ENCODE measurements at regions not wholly inside any gene's neighbourhood (a gene's known extent, or its start where the extent isn't known, plus 50 kb on each side); places are given as distances from the start of the nearest gene placed in this dataset.

- Histone ChIP-seq H3K4me1 (ENCODE audit: insufficient read depth, low read length) (peaks cover 4% of the 10 kb centered on the region), H3K4me3 (ENCODE audit: low read length) (no peak overlapping the region), H2AFZ (ENCODE audit: low read depth, low read length) (no peak overlapping the region), H3K9me3 (ENCODE audit: low read length) (no peaks in the 10 kb centered on the region), H3K36me3 (ENCODE audit: insufficient read depth, low read length) (no peaks in the 10 kb centered on the region), H3K27me3 (ENCODE audit: insufficient read depth, low read length) (no peaks in the 10 kb centered on the region)
Observed at GRCh38 chr10:14468023-14468441, 137.3 kb upstream of the FRMD4A start.

DNA sequence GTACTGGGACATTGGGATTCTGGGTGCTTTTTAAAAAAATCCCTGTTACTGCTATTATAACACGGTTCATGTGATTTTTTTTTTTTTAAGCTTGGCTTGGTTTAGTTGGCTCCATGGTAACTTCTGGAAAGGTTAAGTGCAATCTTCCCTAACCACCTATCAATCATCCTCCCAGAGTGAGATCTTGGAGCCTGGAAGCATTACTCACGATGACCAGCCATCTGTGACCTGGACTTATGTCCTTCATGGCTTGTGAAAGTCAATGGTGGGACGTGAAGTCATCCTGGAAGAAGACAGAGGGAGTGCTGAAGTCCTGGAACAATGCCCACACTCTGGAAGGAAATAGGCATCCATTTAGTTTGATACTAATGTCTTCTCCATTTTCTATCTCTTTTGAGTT, 135.5 kb upstream of the FRMD4A start:
- Histone ChIP-seq H3K36me3 (ENCODE audit: insufficient read depth, low read length) (no peaks in the 10 kb centered on the region), H3K4me3 (ENCODE audit: low read length) (no peak overlapping the region), H2AFZ (ENCODE audit: low read depth, low read length) (no peak overlapping the region), H3K4me1 (ENCODE audit: insufficient read depth, low read length) (peaks cover 4% of the 10 kb centered on the region), H3K9me3 (ENCODE audit: low read length) (no peaks in the 10 kb centered on the region), H3K27me3 (ENCODE audit: insufficient read depth, low read length) (no peaks in the 10 kb centered on the region)

GRCh38 chr10:14460447-14460846, 129.7 kb upstream of the FRMD4A start:
- Histone ChIP-seq H3K27me3 (ENCODE audit: insufficient read depth, low read length) (no peaks in the 10 kb centered on the region), H3K4me1 (ENCODE audit: insufficient read depth, low read length) (peaks cover 4% of the 10 kb centered on the region), H3K36me3 (ENCODE audit: insufficient read depth, low read length) (no peaks in the 10 kb centered on the region), H3K4me3 (ENCODE audit: low read length) (no peak overlapping the region), H3K9me3 (ENCODE audit: low read length) (peaks cover 6% of the 10 kb centered on the region), H2AFZ (ENCODE audit: low read depth, low read length) (no peak overlapping the region)

GRCh38 chr10:14459665-14460064, 128.9 kb upstream of the FRMD4A start:
- peaks cover 4% of the 10 kb centered on the region for H3K4me1 ChIP-seq (ENCODE audit: insufficient read depth, low read length)
- no peaks in the 10 kb centered on the region for H3K27me3 ChIP-seq (ENCODE audit: insufficient read depth, low read length)
- no peak overlapping the region for H3K4me3 ChIP-seq (ENCODE audit: low read length)
- H3K9me3 ChIP-seq (ENCODE audit: low read length): peaks cover 6% of the 10 kb centered on the region
- H3K36me3 ChIP-seq (ENCODE audit: insufficient read depth, low read length): no peaks in the 10 kb centered on the region
- H2AFZ ChIP-seq (ENCODE audit: low read depth, low read length): no peak overlapping the region

DNA sequence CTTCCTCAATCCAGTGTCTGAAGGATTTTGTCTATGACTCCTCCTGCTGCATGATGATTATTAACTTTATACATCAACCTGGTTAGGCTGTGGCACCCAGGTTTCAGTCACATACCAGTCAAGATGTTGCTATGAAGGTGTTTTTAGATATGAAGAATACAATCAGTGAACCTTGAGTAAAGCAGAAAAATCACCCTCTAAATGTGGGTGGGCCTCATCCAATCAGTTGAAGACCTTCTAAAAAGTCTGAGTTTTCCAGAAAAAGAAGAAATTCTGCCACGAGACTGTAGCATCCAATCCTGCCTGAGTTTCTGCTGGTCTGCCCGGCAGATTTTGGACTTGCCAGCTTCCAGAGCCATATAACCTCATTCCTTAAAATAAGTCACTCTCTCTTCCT, 126.1 kb upstream of the FRMD4A start:
- Histone ChIP-seq H3K4me3 (ENCODE audit: low read length) (no peak overlapping the region), H2AFZ (ENCODE audit: low read depth, low read length) (no peak overlapping the region), H3K4me1 (ENCODE audit: insufficient read depth, low read length) (peaks cover 15% of the 10 kb centered on the region), H3K9me3 (ENCODE audit: low read length) (peaks cover 6% of the 10 kb centered on the region), H3K27me3 (ENCODE audit: insufficient read depth, low read length) (no peaks in the 10 kb centered on the region), H3K36me3 (ENCODE audit: insufficient read depth, low read length) (no peaks in the 10 kb centered on the region)

DNA sequence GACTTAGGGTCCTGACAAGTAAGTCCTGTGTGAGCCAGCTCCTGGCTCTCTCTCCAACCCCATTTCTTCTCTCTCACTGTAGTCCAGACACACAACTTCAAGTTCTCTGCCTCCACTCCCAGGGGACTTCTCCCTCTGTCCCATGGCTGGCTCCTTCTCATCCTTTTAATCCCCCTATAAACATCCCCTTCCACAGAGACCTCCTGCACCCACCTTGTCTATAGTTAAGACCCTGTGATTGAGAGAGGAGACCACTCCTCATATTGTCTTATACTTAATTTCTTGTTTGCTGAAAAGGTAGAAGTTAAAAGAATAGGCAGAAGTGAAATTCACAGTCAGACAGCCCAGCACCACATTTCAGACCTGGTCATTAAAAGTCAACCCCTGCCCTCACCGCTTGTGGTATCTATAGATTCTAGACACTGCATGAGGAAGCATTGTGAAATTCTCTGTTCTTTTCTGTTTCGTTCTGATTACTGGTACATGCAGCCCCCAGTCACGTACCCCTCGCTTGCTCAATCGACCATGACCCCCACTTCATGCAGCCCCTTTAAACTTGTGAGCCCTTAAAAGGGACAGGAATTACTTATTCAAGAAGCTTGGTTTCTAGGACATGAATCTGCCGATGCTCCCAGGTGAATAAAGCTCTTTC, 125.6 kb upstream of the FRMD4A start:
- H3K36me3 ChIP-seq (ENCODE audit: insufficient read depth, low read length): no peaks in the 10 kb centered on the region
- H3K4me3 ChIP-seq (ENCODE audit: low read length): no peak overlapping the region
- no peaks in the 10 kb centered on the region for H3K27me3 ChIP-seq (ENCODE audit: insufficient read depth, low read length)
- peaks cover 6% of the 10 kb centered on the region for H3K9me3 ChIP-seq (ENCODE audit: low read length)
- no peak overlapping the region for H2AFZ ChIP-seq (ENCODE audit: low read depth, low read length)
- peaks cover 15% of the 10 kb centered on the region for H3K4me1 ChIP-seq (ENCODE audit: insufficient read depth, low read length)

- Histone ChIP-seq H3K4me1 (ENCODE audit: insufficient read depth, low read length) (peaks cover 13% of the 10 kb centered on the region), H3K36me3 (ENCODE audit: insufficient read depth, low read length) (no peaks in the 10 kb centered on the region), H3K9me3 (ENCODE audit: low read length) (peaks cover 6% of the 10 kb centered on the region), H3K4me3 (ENCODE audit: low read length) (no peak overlapping the region), H2AFZ (ENCODE audit: low read depth, low read length) (no peak overlapping the region), H3K27me3 (ENCODE audit: insufficient read depth, low read length) (no peaks in the 10 kb centered on the region)
Observed at GRCh38 chr10:14454629-14455028, 123.9 kb upstream of the FRMD4A start.

- Histone ChIP-seq H2AFZ (ENCODE audit: low read depth, low read length) (no peak overlapping the region), H3K27me3 (ENCODE audit: insufficient read depth, low read length) (no peaks in the 10 kb centered on the region), H3K4me1 (ENCODE audit: insufficient read depth, low read length) (peaks cover 11% of the 10 kb centered on the region), H3K4me3 (ENCODE audit: low read length) (no peak overlapping the region), H3K36me3 (ENCODE audit: insufficient read depth, low read length) (no peaks in the 10 kb centered on the region), H3K9me3 (ENCODE audit: low read length) (peaks cover 6% of the 10 kb centered on the region)
Observed at GRCh38 chr10:14454206-14454605, 123.5 kb upstream of the FRMD4A start.

DNA sequence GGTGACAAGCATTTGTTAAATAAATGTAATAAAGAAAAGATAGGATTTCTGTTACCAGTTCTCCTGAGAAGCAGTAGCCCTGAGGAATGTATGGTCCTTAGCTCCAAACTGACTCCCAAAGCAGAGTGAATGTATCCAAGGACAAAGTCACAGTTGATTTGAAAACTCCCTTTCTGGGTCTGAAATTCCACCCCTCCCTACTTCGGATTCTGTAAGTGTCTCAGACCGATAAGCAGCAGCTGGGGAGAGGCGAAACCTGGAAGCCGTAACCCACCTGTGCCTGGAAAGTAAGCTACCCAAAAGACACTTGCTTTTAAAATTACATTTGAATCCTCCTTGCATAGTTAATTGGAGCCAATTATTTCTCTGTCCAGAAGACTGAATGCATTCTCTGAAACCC, 122.9 kb upstream of the FRMD4A start:
- H3K4me1 ChIP-seq (ENCODE audit: insufficient read depth, low read length): peaks cover 13% of the 10 kb centered on the region
- no peaks in the 10 kb centered on the region for H3K27me3 ChIP-seq (ENCODE audit: insufficient read depth, low read length)
- H3K4me3 ChIP-seq (ENCODE audit: low read length): no peak overlapping the region
- H2AFZ ChIP-seq (ENCODE audit: low read depth, low read length): no peak overlapping the region
- H3K36me3 ChIP-seq (ENCODE audit: insufficient read depth, low read length): no peaks in the 10 kb centered on the region
- peaks cover 6% of the 10 kb centered on the region for H3K9me3 ChIP-seq (ENCODE audit: low read length)

GRCh38 chr10:14451341-14451740, 120.6 kb upstream of the FRMD4A start:
- Histone ChIP-seq H3K4me3 (ENCODE audit: low read length) (no peak overlapping the region), H3K4me1 (ENCODE audit: insufficient read depth, low read length) (peaks cover 15% of the 10 kb centered on the region), H3K36me3 (ENCODE audit: insufficient read depth, low read length) (no peaks in the 10 kb centered on the region), H3K9me3 (ENCODE audit: low read length) (no peaks in the 10 kb centered on the region), H2AFZ (ENCODE audit: low read depth, low read length) (no peak overlapping the region), H3K27me3 (ENCODE audit: insufficient read depth, low read length) (no peaks in the 10 kb centered on the region)

DNA sequence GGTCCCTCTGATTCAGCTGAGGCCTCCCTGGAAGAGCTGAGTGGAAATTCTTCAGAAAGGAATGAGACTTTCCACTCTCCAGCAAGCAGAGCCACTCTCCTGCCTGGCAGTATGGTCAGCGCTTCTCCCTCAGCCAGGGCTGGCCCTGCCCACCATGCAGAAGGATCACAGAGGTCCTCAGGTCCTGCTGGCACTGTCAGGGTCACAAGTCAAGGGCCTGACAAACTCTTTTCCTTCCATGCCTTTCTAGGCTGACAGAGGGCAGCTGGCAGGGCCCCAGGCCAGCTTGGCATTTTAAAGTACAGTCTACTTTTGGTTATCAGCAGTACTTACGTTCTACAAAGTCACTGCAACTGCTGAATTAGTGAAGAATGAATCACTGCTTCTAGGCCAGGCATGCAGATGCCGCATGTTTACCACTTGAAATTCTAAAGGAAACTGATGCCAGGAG, 119.3 kb upstream of the FRMD4A start:
- Histone ChIP-seq H3K9me3 (ENCODE audit: low read length) (no peaks in the 10 kb centered on the region), H3K36me3 (ENCODE audit: insufficient read depth, low read length) (no peaks in the 10 kb centered on the region), H2AFZ (ENCODE audit: low read depth, low read length) (no peak overlapping the region), H3K27me3 (ENCODE audit: insufficient read depth, low read length) (no peaks in the 10 kb centered on the region), H3K4me1 (ENCODE audit: insufficient read depth, low read length) (peaks cover 15% of the 10 kb centered on the region), H3K4me3 (ENCODE audit: low read length) (no peak overlapping the region)

GRCh38 chr10:14449293-14449815, 118.6 kb upstream of the FRMD4A start:
- Histone ChIP-seq H3K4me3 (ENCODE audit: low read length) (no peak overlapping the region), H3K9me3 (ENCODE audit: low read length) (no peaks in the 10 kb centered on the region), H3K4me1 (ENCODE audit: insufficient read depth, low read length) (peaks cover 15% of the 10 kb centered on the region), H2AFZ (ENCODE audit: low read depth, low read length) (no peak overlapping the region), H3K27me3 (ENCODE audit: insufficient read depth, low read length) (no peaks in the 10 kb centered on the region), H3K36me3 (ENCODE audit: insufficient read depth, low read length) (no peaks in the 10 kb centered on the region)

DNA sequence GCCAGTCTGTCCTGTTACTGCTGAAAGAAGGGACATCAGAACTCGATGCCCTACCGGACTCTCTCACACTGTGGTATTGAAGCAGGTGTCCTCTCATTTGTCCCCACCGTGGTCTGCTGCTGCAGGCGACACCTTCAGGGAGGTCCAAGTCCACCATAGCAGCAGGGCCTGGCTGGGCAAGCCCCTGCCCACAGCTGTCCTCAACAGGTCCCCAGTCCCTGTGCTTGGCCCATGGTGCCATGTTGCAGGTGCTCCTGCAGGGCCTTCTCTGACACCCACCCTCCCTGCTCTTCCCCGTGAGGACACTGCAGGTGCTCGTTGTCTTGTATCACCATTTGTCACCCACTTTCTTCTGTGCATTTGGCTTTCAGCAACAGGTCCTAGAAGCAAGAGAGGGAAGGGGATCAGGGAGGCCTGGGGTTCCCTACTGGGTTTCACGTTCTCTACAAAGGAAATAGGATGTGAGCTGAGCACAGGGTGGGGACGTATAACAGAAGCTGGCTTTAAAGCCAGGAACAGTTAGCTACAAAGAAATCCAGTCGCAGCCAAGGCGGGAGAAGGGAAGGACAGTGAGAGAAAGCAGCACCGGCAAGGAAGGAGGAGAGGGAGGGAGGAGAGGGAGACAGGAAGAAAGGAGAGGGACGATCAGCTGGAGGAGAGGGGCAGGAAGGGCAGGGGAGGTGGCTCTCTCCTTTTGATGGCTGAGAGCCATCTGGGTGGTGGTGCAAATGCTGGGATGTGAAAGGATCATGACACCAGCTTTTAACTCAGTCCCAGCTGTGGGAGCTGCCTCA, 117.7 kb upstream of the FRMD4A start:
- no peaks in the 10 kb centered on the region for H3K36me3 ChIP-seq (ENCODE audit: insufficient read depth, low read length)

More for the DNA sequence above, 117.7 kb upstream of the FRMD4A start:
- Histone ChIP-seq H3K9me3 (ENCODE audit: low read length) (no peaks in the 10 kb centered on the region), H3K4me3 (ENCODE audit: low read length) (no peak overlapping the region), H3K27me3 (ENCODE audit: insufficient read depth, low read length) (no peaks in the 10 kb centered on the region), H3K4me1 (ENCODE audit: insufficient read depth, low read length) (peaks cover 5% of the 10 kb centered on the region), H2AFZ (ENCODE audit: low read depth, low read length) (no peak overlapping the region)

All from neuron (in vitro differentiated cells).